Vagina (tissue), 2 donors: ENCODE measurements at regions not wholly inside any gene's neighbourhood (a gene's known extent, or its start where the extent isn't known, plus 50 kb on each side); places are given as distances from the start of the nearest gene placed in this dataset.

Source experiments
- DNase-seq, 2 donors: peaks; one replicate each; pipeline ENCODE4 v3.0.0-alpha.2; 2017; ENCODE audit errors: extremely low spot score in 2 of 2
- H3K27ac ChIP-seq: fragments of 200-600 bp; sonication (generic); one replicate; pipeline ENCODE4 v1.5.1; 2019
- H3K27me3 ChIP-seq: fragments of 200-600 bp; sonication (generic); one replicate; pipeline ENCODE4 v1.5.1; 2019
- H3K36me3 ChIP-seq, 2 donors: fragments of 200-600 bp; sonication (generic); one replicate each; pipeline ENCODE4 v1.5.1; 2017 to 2019
- H3K4me1 ChIP-seq: fragments of 200-600 bp; sonication (generic); one replicate; pipeline ENCODE4 v1.5.1; 2019
- H3K4me3 ChIP-seq, 2 donors: fragments of 200-600 bp; sonication (generic); 1 replicate in 1 of 2; 2 replicates in 1 of 2; pipeline ENCODE4 v1.5.1; 2016 to 2019
- H3K9me3 ChIP-seq: fragments of 200-600 bp; sonication (generic); one replicate; pipeline ENCODE4 v1.5.1; 2019
- CTCF ChIP-seq, 3 experiments: fragments of 450-650 bp in 2 of 3; fragments of 200-600 bp in 1 of 3; sonication (generic) in 1 of 3; IDR thresholded peaks; one replicate each; pipeline ENCODE4 v1.5.1; 2017 to 2019; ENCODE audit warnings: antibody characterized with exemption in 3 of 3, mild to moderate bottlenecking in 2 of 3, moderate library complexity in 2 of 3
- POLR2A ChIP-seq, 2 donors: fragments of 450-650 bp; IDR thresholded peaks; one replicate each; pipeline ENCODE4 v1.6.1; 2017; ENCODE audit warnings: antibody characterized with exemption in 2 of 2, mild to moderate bottlenecking in 2 of 2, moderate library complexity in 2 of 2
- POLR2AphosphoS5 ChIP-seq, 2 donors: sonication (generic); formaldehyde crosslinking; IDR thresholded peaks; one replicate each; pipeline ENCODE4 v1.9.0; 2017; ENCODE audit warnings: antibody characterized with exemption in 2 of 2, mild to moderate bottlenecking in 2 of 2, low read depth in 1 of 2; ENCODE audit not compliant: insufficient read depth in 1 of 2
- intact Hi-C: fragments of 100-400 bp; cut with DNase I; formaldehyde crosslinking; loops from one replicate; pipeline ENCODE4 v1.15.1; 2023

DNA sequence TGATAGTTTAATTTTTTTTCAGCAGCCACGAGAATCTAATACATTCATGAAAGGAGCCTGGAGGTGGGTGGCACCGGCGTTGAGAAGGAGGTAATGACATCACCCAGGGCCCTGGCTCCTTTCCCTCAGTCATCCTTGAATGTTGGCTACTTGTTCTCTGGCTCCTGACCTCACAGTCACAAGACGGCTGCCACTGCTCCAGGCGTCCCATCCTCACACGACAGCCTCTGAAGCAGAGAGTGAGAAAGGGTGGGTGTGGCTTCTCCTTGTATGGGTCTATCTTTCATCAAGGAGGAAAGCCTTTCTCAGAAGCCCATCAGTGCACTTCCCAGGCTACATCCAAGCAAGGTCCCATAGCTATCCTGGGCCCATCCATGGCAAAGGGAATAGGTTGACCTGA is 207.6 kb upstream of the C14orf180 start:
- H3K27ac ChIP-seq, result no peak overlapping the region
- intact Hi-C loops, result no loop called here
- no peak for TF ChIP-seq POLR2AphosphoS5 (IDR thresholded peaks at IDR 0.05; ENCODE audit: insufficient read depth in 1 of 2, low read depth in 1 of 2)
- TF ChIP-seq POLR2A (IDR thresholded peaks at IDR 0.05), result no peak
- no peak for TF ChIP-seq CTCF (IDR thresholded peaks at IDR 0.05)
- no peaks in the 10 kb centered on the region for H3K27me3 ChIP-seq
- H3K9me3 ChIP-seq, result no peaks in the 10 kb centered on the region
- no peak overlapping the region for H3K4me3 ChIP-seq
- no peak for DNase-seq
- H3K4me1 ChIP-seq, result no peaks in the 10 kb centered on the region
- H3K36me3 ChIP-seq, result no peaks in the 10 kb centered on the region

- DNase-seq, result no peak
- H3K4me1 ChIP-seq, result no peaks in the 10 kb centered on the region
- no peak overlapping the region for H3K4me3 ChIP-seq
- H3K27ac ChIP-seq, result no peak overlapping the region
- intact Hi-C loops, result no loop called here
- no peaks in the 10 kb centered on the region for H3K27me3 ChIP-seq
- no peaks in the 10 kb centered on the region for H3K9me3 ChIP-seq
- TF ChIP-seq POLR2AphosphoS5 (IDR thresholded peaks at IDR 0.05; ENCODE audit: insufficient read depth in 1 of 2, low read depth in 1 of 2), result no peak
- TF ChIP-seq POLR2A (IDR thresholded peaks at IDR 0.05), result no peak
- TF ChIP-seq CTCF (IDR thresholded peaks at IDR 0.05), result no peak
- H3K36me3 ChIP-seq, result no peaks in the 10 kb centered on the region
Observed at GRCh38 chr14:104372390-104373054, 207.0 kb upstream of the C14orf180 start.

- Histone ChIP-seq H3K27ac (no peak overlapping the region), H3K9me3 (no peaks in the 10 kb centered on the region), H3K36me3 (no peaks in the 10 kb centered on the region), H3K27me3 (no peaks in the 10 kb centered on the region), H3K4me1 (no peaks in the 10 kb centered on the region), H3K4me3 (no peak overlapping the region)
- intact Hi-C loops, result no loop called here
- DNase-seq, result no peak
- TF ChIP-seq POLR2AphosphoS5 (IDR thresholded peaks at IDR 0.05; ENCODE audit: insufficient read depth in 1 of 2, low read depth in 1 of 2), result no peak
- no peak for TF ChIP-seq CTCF (IDR thresholded peaks at IDR 0.05)
- TF ChIP-seq POLR2A (IDR thresholded peaks at IDR 0.05), result no peak
Observed at GRCh38 chr14:104373055-104373854, 206.3 kb upstream of the C14orf180 start.

GRCh38 chr14:104373855-104374717 is 205.5 kb upstream of the C14orf180 start:
- H3K4me1 ChIP-seq, result no peaks in the 10 kb centered on the region
- no peaks in the 10 kb centered on the region for H3K36me3 ChIP-seq
- H3K9me3 ChIP-seq, result no peaks in the 10 kb centered on the region
- no peak for TF ChIP-seq CTCF (IDR thresholded peaks at IDR 0.05)
- no peak for TF ChIP-seq POLR2AphosphoS5 (IDR thresholded peaks at IDR 0.05; ENCODE audit: insufficient read depth in 1 of 2, low read depth in 1 of 2)
- TF ChIP-seq POLR2A (IDR thresholded peaks at IDR 0.05), result no peak
- no peak overlapping the region for H3K4me3 ChIP-seq
- H3K27ac ChIP-seq, result no peak overlapping the region
- H3K27me3 ChIP-seq, result no peaks in the 10 kb centered on the region
- no peak for DNase-seq
- intact Hi-C loops, result no loop called here
